ENCODE measurements at regions not wholly inside any gene's neighbourhood (a gene's known extent, or its start where the extent isn't known, plus 50 kb on each side); places are given as distances from the start of the nearest gene placed in this dataset.
"Not testable (repeated sequence)": the region's sequence is repeated elsewhere in the genome, so short reads cannot be mapped to it uniquely, and the experiment has no call there.

DNA sequence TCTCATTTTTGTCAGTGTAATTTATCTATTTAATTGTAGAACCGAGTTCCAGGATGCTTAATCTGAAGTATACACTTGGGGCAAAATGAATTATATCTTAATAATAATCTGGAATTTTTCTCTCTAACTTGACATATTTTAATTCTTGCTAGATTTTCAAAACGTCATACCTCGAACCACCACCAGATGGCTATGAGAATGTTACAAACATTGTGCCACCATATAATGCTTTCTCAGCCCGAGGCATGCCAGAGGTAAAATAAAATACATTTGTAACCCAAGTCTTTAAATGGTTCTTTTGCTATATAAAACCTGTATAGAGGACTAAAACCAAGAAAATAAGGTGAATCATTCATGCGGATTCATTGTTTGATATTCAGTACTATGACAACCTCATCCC is 1234.3 kb upstream of the USP9Y start:
- TF ChIP-seq POLR2A (IDR thresholded peaks at IDR 0.05): not testable (repeated sequence)
- TF ChIP-seq, protein P1, sequence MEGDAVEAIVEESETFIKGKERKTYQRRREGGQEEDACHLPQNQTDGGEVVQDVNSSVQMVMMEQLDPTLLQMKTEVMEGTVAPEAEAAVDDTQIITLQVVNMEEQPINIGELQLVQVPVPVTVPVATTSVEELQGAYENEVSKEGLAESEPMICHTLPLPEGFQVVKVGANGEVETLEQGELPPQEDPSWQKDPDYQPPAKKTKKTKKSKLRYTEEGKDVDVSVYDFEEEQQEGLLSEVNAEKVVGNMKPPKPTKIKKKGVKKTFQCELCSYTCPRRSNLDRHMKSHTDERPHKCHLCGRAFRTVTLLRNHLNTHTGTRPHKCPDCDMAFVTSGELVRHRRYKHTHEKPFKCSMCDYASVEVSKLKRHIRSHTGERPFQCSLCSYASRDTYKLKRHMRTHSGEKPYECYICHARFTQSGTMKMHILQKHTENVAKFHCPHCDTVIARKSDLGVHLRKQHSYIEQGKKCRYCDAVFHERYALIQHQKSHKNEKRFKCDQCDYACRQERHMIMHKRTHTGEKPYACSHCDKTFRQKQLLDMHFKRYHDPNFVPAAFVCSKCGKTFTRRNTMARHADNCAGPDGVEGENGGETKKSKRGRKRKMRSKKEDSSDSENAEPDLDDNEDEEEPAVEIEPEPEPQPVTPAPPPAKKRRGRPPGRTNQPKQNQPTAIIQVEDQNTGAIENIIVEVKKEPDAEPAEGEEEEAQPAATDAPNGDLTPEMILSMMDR (IDR thresholded peaks at IDR 0.05 in 8 of 11, conservative IDR thresholded peaks at IDR 0.05 in 3 of 11): not testable (repeated sequence)

Data from spleen (tissue), 7 donors.